ENCODE measurements at regions not wholly inside any gene's neighbourhood (a gene's known extent, or its start where the extent isn't known, plus 50 kb on each side); places are given as distances from the start of the nearest gene placed in this dataset.
"Not testable (repeated sequence)": the region's sequence is repeated elsewhere in the genome, so short reads cannot be mapped to it uniquely, and the experiment has no call there.

DNA sequence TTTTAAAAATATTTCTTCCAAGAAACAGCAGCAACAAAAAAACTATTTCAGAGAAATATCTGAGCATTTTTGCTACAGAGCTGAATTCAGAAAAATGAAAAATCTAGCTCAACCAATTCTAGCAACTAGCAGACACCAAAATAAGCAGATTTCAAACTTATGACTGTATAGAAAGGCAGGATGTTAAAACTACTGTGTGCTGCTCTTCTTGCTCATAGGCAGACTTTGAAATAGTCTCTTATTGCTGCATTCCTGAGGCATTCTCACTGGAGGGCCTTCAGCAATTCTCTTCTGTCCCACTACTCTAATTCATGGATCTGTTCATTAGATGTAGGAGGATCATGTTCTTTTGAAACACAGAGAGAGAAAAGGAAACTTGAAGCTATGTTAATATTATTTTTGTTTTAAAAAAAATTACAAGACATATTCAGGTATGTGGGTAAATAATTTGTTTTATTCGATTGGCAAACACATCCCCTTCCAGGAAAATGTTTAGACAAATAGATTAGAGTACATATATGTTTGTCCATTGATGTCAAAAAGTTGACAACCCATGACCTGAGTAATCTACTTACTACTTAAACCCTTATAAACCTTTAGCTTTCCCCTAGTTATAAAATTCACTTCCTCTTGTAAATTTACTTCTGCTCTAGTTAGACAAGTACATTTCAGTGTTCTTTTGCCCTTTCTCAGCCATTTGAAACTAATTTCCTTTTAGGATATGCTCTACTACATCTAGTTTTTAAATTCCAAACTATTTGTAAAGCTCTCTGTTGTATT lies 428.2 kb upstream of the POT1 start:
- no peak for DNase-seq

GRCh38 chr7:125355899-125356298 lies 426.3 kb upstream of the POT1 start:
- DNase-seq = no peak

- DNase-seq = no peak
These were observed 417.6 kb upstream of the POT1 start for GRCh38 chr7:125347269-125347668.

GRCh38 chr7:125338110-125338509 lies 408.5 kb upstream of the POT1 start:
- DNase-seq = no peak

DNA sequence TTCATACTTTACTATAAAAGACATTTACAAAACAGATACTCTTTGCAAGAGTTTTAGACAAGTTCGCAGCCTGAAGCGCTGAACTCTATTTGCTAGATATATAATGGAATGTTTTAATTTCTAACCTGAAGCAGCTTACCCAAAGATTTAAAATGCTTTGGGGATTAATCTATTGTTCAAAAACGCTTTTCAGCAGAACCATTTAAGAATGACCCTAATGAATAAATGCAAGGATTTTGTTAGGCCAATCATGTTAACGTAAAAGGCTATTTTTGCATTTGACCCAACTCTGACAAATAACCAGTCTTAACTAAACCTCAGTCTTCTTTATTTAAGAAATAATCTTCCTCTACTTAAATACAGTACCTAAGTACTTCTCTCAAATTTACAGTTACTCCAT lies 406.7 kb upstream of the POT1 start:
- DNase-seq = no peak

GRCh38 chr7:125326666-125327255 lies 397.1 kb upstream of the POT1 start:
- no peak for DNase-seq

DNA sequence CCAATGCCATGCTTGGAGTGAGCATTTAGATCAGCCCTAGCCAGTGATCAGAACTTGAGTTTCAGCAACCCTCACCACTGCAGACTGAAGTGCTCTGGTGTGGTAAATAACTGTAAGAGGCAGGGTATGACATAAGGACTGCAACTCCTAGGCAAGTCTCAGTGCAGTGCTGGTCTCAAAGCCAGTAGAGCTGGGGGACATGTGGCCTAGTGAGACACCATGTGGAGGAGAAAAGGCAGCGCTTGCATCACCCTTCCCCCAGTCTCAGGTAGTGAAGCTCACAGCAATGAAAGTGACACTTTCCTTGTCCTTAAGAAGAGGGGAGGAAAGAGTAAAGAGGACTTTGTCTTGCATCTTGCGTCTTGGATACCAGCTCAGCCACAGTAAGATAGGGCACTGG lies 386.8 kb upstream of the POT1 start:
- no peak for DNase-seq

GRCh38 chr7:125299003-125299765 lies 369.6 kb upstream of the POT1 start:
- no peak for DNase-seq

DNA sequence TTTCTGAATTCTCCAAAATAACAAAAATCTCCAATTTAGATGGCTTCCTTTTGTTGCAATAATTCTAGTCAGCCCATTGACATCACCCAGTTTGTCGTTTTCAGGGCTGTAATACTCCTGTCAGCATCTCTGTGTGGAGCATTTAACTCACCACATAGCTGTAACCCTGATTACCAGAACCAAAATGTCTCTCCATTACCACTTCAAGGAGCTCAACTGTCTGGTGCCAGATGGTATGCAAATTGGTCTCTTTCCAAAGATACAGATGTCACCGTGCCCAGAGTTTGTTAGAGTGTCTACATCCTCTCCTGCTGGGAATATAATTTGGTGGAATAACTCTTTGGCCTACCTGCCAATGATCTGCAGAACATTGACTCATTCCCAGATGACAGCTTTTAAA lies 350.3 kb upstream of the POT1 start:
- no peak for DNase-seq

DNA sequence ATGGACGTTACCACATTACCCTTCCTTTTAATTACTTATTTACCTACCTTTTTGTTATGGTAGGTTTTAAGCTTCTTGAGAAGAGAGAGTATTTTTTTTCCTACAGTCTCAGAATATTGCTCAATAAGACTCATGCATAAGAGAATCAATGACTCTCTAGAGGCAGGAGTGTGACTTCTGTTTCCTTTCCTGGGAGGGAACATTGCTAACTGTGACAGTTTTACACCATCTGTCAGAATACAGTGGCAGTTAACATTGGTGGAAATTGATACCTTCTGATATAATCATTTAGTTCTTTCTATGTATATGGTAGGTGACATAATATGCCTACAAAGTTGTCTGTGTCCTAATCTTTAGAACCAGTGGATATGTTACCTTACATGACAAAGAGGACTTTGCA lies 348.7 kb upstream of the POT1 start:
- DNase-seq = no peak

DNA sequence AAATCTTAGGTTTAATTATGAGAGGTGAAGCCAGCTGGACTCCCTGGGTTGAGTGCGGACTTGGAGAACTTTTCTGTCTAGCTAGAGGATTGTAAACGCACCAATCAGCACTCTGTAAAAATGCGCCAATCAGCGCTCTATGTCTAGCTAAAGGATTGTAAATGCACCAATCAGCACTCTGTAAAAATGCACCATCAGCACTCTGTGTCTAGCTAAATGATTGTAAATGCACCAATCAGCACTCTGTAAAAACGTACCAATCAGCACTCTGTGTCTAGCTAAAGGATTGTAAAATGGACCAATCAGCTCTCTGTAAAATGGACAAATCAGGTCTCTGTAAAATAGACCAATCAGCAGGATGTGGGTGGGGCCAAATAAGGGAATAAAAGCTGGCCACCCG lies 345.1 kb upstream of the POT1 start:
- DNase-seq = not testable (repeated sequence)

- not testable (repeated sequence) for DNase-seq
These were observed 334.7 kb upstream of the POT1 start for GRCh38 chr7:125264174-125264856.

GRCh38 chr7:125258876-125259417 lies 329.3 kb upstream of the POT1 start:
- not testable (repeated sequence) for DNase-seq

DNA sequence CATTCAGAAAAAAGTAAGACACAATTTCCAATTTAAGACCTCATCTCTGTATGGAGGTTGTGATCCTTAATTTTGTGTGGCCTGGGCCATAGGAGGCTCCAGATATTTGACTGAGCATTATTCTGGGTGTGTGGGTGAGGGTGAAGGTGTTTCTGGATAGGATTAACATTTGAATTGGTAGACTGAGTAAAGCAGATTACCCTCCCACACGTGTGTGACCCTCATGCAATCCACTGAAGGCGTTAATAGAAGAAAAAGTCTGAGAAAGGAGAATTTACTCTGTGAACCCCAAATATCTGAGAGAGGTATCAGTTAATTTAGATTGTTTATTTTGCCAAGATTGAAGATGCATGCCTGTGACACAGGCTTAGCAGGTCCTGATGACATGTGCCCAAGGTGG lies 328.0 kb upstream of the POT1 start:
- DNase-seq = no peak

- no peak for DNase-seq
These were observed 326.8 kb upstream of the POT1 start for GRCh38 chr7:125256446-125256845.

- DNase-seq = no peak
These were observed 326.2 kb upstream of the POT1 start for GRCh38 chr7:125255810-125256209.

DNA sequence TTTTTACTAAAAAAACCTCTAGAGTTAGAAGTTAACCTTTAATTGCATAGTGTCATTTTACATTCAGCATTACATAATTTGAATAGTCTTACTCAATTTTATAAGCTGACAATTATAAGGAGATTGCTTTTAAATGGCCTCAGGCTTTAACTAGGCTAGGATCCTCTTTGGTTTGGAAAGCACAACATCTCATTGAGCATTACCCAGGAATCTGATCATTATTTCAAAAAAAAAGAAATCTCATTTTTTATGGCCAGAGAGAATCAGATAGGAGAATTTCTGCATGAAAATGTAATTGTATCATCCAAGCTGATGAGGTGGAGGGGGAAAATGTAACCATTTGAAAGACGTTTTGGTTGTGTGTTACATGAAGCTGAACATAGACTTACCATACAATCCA lies 324.9 kb upstream of the POT1 start:
- no peak for DNase-seq

- no peak for DNase-seq
These were observed 324.0 kb upstream of the POT1 start for GRCh38 chr7:125253452-125254190.

DNA sequence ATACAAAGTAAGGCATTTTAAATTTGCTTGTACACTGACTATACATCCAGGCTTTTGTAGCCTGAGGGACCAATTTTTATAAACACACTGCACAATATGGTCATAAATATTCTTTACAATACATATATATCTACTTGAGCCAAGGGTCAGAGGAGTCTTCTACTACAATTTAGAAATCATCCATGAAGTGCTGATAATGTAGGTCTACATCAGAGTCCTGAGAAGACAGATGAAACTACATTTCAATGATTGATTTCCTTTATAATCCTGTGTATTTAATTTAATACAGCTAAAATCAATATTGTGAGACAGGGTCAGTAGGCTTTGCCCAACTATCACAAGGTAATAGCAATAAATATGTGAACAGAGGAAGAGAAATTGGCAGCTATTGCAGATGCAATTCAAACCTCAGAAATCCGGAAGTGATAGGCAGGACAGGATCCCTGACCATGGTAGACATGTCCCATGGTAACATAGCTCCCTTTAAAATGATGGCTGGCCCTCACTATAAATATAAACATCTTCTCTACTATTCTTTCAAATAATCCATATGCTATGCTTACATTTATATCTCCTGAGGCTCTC lies 318.0 kb upstream of the POT1 start:
- DNase-seq = no peak

DNA sequence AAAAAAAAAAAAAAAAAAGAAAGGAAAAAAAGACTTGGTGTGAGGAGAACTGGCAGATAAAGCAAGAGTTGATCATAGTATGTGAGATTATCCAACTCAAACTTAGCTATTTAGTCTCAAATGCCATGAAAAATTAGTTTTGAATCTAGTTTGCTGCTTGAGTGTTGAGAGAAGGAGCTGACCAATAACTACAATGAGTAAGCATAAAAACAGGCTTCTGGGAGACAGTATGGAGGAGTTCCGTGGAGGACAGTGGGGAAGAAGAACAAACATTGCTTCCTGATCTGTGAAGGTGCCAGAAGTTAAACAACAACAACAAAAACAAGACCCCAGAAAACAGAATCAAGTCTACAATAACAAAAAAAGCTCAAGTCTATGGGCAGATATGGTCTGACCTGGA lies 317.1 kb upstream of the POT1 start:
- no peak for DNase-seq

DNA sequence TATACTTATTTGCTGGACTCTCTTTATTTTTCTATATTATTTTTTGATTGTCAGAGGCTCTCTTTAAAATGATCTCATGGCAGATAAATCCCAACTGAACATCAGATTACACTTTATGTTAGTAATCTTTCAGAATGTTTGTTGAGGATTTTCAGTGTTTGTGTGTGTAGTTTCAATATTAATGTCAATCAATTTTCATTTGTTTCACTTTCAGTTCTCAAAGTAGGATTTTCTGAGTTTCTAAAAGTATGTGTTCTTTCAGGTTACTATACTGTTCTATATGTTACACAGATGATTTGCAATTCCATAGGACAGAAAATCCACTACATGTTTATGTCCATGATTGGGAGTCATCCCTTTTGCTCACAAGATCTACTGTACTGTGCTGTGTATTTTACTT lies 311.9 kb upstream of the POT1 start:
- DNase-seq = no peak

GRCh38 chr7:125222596-125222995 lies 293.0 kb upstream of the POT1 start:
- no peak for DNase-seq
